CD4-positive, alpha-beta memory T cell (primary cell): ENCODE measurements at regions not wholly inside any gene's neighbourhood (a gene's known extent, or its start where the extent isn't known, plus 50 kb on each side); places are given as distances from the start of the nearest gene placed in this dataset.
"Not testable (repeated sequence)": the region's sequence is repeated elsewhere in the genome, so short reads cannot be mapped to it uniquely, and the experiment has no call there.

Experiments used
- CTCF ChIA-PET: fragments of 350-600 bp; sonication (Branson Sonifier 250); formaldehyde crosslinking; loops from one replicate; lab custom pipeline; 2021; ENCODE audit warnings: inconsistent platforms; ENCODE audit not compliant: partially characterized antibody; lab: Charles Lee
- POLR2A ChIA-PET: fragments of 350-600 bp; sonication (Branson Sonifier 250); formaldehyde crosslinking; loops from one replicate; lab custom pipeline; 2021; ENCODE audit not compliant: partially characterized antibody; lab: Charles Lee
- DNase-seq, 5 donors: peaks; one replicate each; pipeline versions ENCODE4 v3.0.0 to v3.0.0-alpha.2; 2020 to 2022; ENCODE audit warnings: mixed read lengths in 1 of 5
- H3K27ac ChIP-seq: one replicate; pipeline ENCODE4 v1.7.0; 2013; ENCODE audit warnings: low read depth, low read length
- H3K27me3 ChIP-seq: 2 replicates; pipeline ENCODE4 v1.7.0; 2013; ENCODE audit warnings: mild to moderate bottlenecking, low read length, moderate library complexity; ENCODE audit not compliant: insufficient read depth
- H3K36me3 ChIP-seq: 2 replicates; pipeline ENCODE4 v1.7.0; 2013; ENCODE audit warnings: mild to moderate bottlenecking, low read length, moderate library complexity; ENCODE audit not compliant: insufficient read depth
- H3K4me1 ChIP-seq: 2 replicates; pipeline ENCODE4 v1.7.0; 2013; ENCODE audit warnings: mild to moderate bottlenecking, low read length, moderate library complexity; ENCODE audit not compliant: insufficient read depth
- H3K4me3 ChIP-seq, 2 donors: one replicate each; pipeline ENCODE4 v1.7.0; 2013; ENCODE audit warnings: low read length in 2 of 2, mild to moderate bottlenecking in 1 of 2
- H3K9me3 ChIP-seq, 2 donors: one replicate each; pipeline ENCODE4 v1.7.0; 2013; ENCODE audit warnings: low read length in 2 of 2, control low read depth in 1 of 2; ENCODE audit not compliant: control insufficient read depth in 1 of 2
- H3K27ac Mint-ChIP-seq, 7 donors: one replicate each; pipeline ENCODE4 v1.8.0; 2020 to 2021; ENCODE audit warnings: mixed read lengths in 7 of 7, mild to moderate bottlenecking in 6 of 7, inconsistent platforms in 3 of 7, moderate library complexity in 3 of 7
- H3K27me3 Mint-ChIP-seq, 2 donors: one replicate each; pipeline ENCODE4 v1.8.0; 2020 to 2021; ENCODE audit warnings: mixed read lengths in 2 of 2
- H3K36me3 Mint-ChIP-seq, 2 donors: one replicate each; pipeline ENCODE4 v1.8.0; 2020 to 2021; ENCODE audit warnings: mixed read lengths in 2 of 2, inconsistent platforms in 1 of 2, mild to moderate bottlenecking in 1 of 2
- H3K4me1 Mint-ChIP-seq, 4 donors: one replicate each; pipeline ENCODE4 v1.8.0; 2020 to 2021; ENCODE audit warnings: mixed read lengths in 4 of 4, mild to moderate bottlenecking in 1 of 4
- H3K4me3 Mint-ChIP-seq, 8 donors: one replicate each; pipeline ENCODE4 v1.8.0; 2020 to 2021; ENCODE audit warnings: mixed read lengths in 8 of 8, mild to moderate bottlenecking in 7 of 8, moderate library complexity in 6 of 8, inconsistent platforms in 3 of 8
- H3K9me3 Mint-ChIP-seq, 8 donors: one replicate each; pipeline ENCODE4 v1.8.0; 2020 to 2021; ENCODE audit warnings: mixed read lengths in 8 of 8, mild to moderate bottlenecking in 5 of 8, inconsistent platforms in 3 of 8, moderate library complexity in 1 of 8
- intact Hi-C: fragments of 100-400 bp; cut with micrococcal nuclease; formaldehyde crosslinking; loops from one replicate; pipeline ENCODE4 v1.15.1; 2023

DNA sequence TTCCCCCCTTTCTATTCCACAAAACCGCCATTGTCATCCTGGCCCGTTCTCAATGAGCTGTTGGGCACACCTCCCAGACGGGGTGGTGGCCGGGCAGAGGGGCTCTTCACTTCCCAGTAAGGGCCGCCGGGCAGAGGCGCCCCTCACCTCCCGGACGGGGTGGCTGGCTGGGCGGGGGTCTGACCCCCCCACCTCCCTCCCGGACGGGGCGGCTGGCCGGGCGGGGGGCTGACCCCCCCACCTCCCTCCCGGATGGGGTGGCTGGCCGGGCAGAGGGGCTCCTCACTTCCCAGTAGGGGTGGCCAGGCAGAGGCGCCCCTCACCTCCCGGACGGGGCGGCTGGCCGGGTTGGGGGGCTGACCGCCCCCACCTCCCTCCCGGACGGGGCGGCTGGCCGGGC, 363.6 kb upstream of the UMPS start:
- CTCF ChIA-PET, H3K27ac ChIP-seq, POLR2A ChIA-PET, intact Hi-C loops, H3K36me3 ChIP-seq, H3K9me3 ChIP-seq, H3K27me3 Mint-ChIP-seq, H3K4me1 ChIP-seq, H3K27me3 ChIP-seq, H3K4me3 ChIP-seq, H3K4me3 Mint-ChIP-seq, H3K4me1 Mint-ChIP-seq, H3K9me3 Mint-ChIP-seq, DNase-seq, H3K27ac Mint-ChIP-seq, H3K36me3 Mint-ChIP-seq: not testable (repeated sequence)

- H3K9me3 Mint-ChIP-seq, result peaks cover 0 to 3% (median 0%) of the 10 kb centered on the region in 8 donors
- no peak overlapping the region for H3K4me3 Mint-ChIP-seq
- H3K4me1 ChIP-seq, result no peaks in the 10 kb centered on the region
- no peaks in the 10 kb centered on the region for H3K4me1 Mint-ChIP-seq
- ChIA-PET CTCF (no interaction called here), POLR2A (no interaction called here)
- no peaks in the 10 kb centered on the region for H3K36me3 ChIP-seq
- DNase-seq, result no peak
- H3K27ac Mint-ChIP-seq, result no peak overlapping the region
- intact Hi-C loops, result no loop called here
- no peaks in the 10 kb centered on the region for H3K27me3 ChIP-seq
- no peak overlapping the region for H3K4me3 ChIP-seq
- peaks cover 0 to 22% of the 10 kb centered on the region in 2 donors for H3K27me3 Mint-ChIP-seq
- no peaks in the 10 kb centered on the region for H3K36me3 Mint-ChIP-seq
- H3K27ac ChIP-seq, result no peak overlapping the region
- no peaks in the 10 kb centered on the region for H3K9me3 ChIP-seq
Observed at GRCh38 chr3:124372775-124373174, 357.5 kb upstream of the UMPS start.

DNA sequence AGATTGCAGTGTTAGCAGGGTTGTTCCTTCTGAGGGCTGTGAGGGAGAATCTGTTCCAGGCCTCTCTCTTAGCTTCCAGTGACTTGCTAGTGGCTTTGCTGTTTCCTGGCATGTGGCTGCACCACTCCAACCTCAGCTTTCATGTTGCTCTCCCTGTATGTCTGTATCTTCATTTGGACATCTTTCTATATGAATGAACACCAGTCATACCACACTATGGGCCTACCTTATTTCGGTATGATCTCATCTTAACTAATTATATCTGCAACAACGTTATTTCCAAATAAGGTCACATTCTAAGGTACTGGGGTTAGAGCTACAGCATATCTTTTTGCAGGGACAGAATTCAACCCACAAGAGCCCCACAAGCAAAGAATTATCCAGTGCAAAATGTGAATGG, 356.7 kb upstream of the UMPS start:
- Mint-ChIP-seq H3K27me3 (peaks cover 0 to 22% of the 10 kb centered on the region in 2 donors), H3K27ac (no peak overlapping the region), H3K9me3 (peaks cover 0 to 3% (median 0%) of the 10 kb centered on the region in 8 donors), H3K4me1 (no peaks in the 10 kb centered on the region), H3K4me3 (no peak overlapping the region), H3K36me3 (no peaks in the 10 kb centered on the region)
- no peaks in the 10 kb centered on the region for H3K27me3 ChIP-seq
- intact Hi-C loops, result no loop called here
- no peak for DNase-seq
- POLR2A ChIA-PET, result no interaction called here
- CTCF ChIA-PET, result no interaction called here
- H3K9me3 ChIP-seq, result no peaks in the 10 kb centered on the region
- H3K4me3 ChIP-seq, result no peak overlapping the region
- H3K4me1 ChIP-seq, result no peaks in the 10 kb centered on the region
- no peak overlapping the region for H3K27ac ChIP-seq
- no peaks in the 10 kb centered on the region for H3K36me3 ChIP-seq

- no peak for DNase-seq
- H3K4me1 ChIP-seq, result no peaks in the 10 kb centered on the region
- Mint-ChIP-seq H3K27me3 (peaks cover 0 to 22% of the 10 kb centered on the region in 2 donors), H3K4me3 (no peak overlapping the region), H3K4me1 (no peaks in the 10 kb centered on the region), H3K36me3 (no peaks in the 10 kb centered on the region), H3K9me3 (peaks cover 0 to 3% (median 0%) of the 10 kb centered on the region in 8 donors), H3K27ac (no peak overlapping the region)
- ChIA-PET POLR2A (no interaction called here), CTCF (no interaction called here)
- intact Hi-C loops, result no loop called here
- H3K27me3 ChIP-seq, result no peaks in the 10 kb centered on the region
- H3K9me3 ChIP-seq, result no peaks in the 10 kb centered on the region
- H3K4me3 ChIP-seq, result no peak overlapping the region
- H3K36me3 ChIP-seq, result no peaks in the 10 kb centered on the region
- no peak overlapping the region for H3K27ac ChIP-seq
Observed at GRCh38 chr3:124374583-124374982, 355.7 kb upstream of the UMPS start.

DNA sequence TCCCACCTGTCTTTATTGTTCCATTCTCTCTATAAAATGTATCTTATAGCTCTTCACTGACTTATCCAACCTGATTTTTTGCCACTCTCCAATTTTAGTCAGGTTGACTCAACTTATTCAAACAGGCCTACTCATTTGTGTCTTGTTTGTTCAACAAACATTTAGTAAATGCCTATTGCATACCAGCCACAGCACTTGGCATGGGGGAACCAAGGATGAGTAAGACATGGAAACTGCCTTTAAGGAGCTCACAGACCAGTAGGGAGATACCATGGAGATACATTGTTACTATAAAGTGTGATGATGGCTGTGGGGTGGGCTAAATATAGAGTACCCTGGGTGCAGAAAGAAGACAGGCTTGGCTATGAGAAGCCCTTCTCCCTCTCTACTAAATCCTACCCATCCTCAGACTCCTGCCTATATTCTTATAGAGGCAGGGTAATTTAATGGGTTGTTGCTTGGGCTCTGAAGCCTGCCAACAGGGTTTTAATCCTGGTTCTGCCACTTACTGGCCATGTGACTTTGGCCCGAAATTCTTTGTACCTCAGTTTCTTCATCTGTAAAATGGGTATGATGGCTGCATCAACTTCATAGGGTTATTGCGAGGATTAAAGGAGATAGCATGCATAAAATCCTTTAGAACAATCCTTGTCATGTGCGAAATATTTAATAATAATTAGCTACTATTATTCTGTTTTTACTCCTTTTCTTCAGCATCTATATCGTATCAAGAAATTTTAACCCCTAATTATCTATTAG, 348.5 kb upstream of the UMPS start:
- intact Hi-C loops, result no loop called here
- CTCF ChIA-PET, result interaction anchor here (1.1 kb wide), 1 partner anchor 22 kb away, joined by 3 read pairs; no protein-coding TSS in a partner anchor
- no peaks in the 10 kb centered on the region for H3K36me3 Mint-ChIP-seq
- no peak overlapping the region for H3K27ac Mint-ChIP-seq
- no peaks in the 10 kb centered on the region for H3K9me3 ChIP-seq
- no peak for DNase-seq
- no peaks in the 10 kb centered on the region for H3K4me1 Mint-ChIP-seq
- POLR2A ChIA-PET, result no interaction called here
- H3K27ac ChIP-seq, result no peak overlapping the region
- H3K9me3 Mint-ChIP-seq, result peaks cover 0 to 2% (median 0%) of the 10 kb centered on the region in 8 donors
- no peak overlapping the region for H3K4me3 ChIP-seq
- H3K36me3 ChIP-seq, result no peaks in the 10 kb centered on the region
- peaks cover 13 to 16% of the 10 kb centered on the region in 2 donors for H3K27me3 Mint-ChIP-seq
- H3K4me1 ChIP-seq, result no peaks in the 10 kb centered on the region
- no peak overlapping the region for H3K4me3 Mint-ChIP-seq
- H3K27me3 ChIP-seq, result no peaks in the 10 kb centered on the region

GRCh38 chr3:124383051-124383450, 347.2 kb upstream of the UMPS start:
- Histone ChIP-seq H3K9me3 (no peaks in the 10 kb centered on the region), H3K4me3 (no peak overlapping the region), H3K4me1 (no peaks in the 10 kb centered on the region), H3K27me3 (no peaks in the 10 kb centered on the region), H3K27ac (no peak overlapping the region), H3K36me3 (no peaks in the 10 kb centered on the region)
- H3K27me3 Mint-ChIP-seq, result peaks cover 11 to 17% of the 10 kb centered on the region in 2 donors
- no peak overlapping the region for H3K4me3 Mint-ChIP-seq
- DNase-seq, result no peak
- POLR2A ChIA-PET, result no interaction called here
- no peak overlapping the region for H3K27ac Mint-ChIP-seq
- intact Hi-C loops, result no loop called here
- CTCF ChIA-PET, result interaction anchor here (1.1 kb wide), 1 partner anchor 21 kb away, joined by 3 read pairs; no protein-coding TSS in a partner anchor
- H3K36me3 Mint-ChIP-seq, result no peaks in the 10 kb centered on the region
- H3K9me3 Mint-ChIP-seq, result peaks cover 0 to 2% (median 0%) of the 10 kb centered on the region in 8 donors
- no peaks in the 10 kb centered on the region for H3K4me1 Mint-ChIP-seq

DNA sequence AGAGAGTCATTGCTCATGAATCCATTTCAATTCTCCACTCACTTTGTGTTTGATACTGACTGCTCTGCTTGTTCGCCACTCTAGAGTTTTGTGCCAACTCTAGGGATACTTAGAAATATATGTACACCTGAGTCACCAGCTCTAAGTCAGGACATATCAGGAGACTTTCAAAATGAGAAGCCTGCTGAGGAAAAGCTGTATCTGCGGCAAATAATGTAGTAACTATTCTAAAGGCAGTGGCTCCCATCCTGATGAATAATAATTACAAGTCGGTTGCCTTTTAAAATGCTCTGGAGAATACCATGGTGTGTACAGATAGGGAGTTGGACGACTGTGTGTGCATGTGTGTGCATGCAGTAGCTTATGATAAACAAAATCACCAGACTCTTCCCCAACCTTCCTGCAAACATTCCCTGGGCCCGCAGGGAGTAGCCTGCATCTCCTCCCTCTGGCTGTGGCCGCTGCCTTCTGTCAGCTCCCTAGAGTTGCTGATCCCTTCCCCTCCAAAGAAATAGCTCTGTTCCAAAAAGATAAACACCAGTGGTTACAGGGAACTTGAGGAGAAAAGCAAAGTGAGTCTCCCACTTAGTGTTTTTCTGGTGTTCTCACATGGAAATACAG, 346.3 kb upstream of the UMPS start:
- H3K27me3 ChIP-seq, result no peaks in the 10 kb centered on the region
- peaks cover 17% of the 10 kb centered on the region in 2 donors for H3K27me3 Mint-ChIP-seq
- no peak for DNase-seq

More for the DNA sequence above, 346.3 kb upstream of the UMPS start:
- no peaks in the 10 kb centered on the region for H3K9me3 ChIP-seq
- H3K4me1 Mint-ChIP-seq, result no peaks in the 10 kb centered on the region
- no peak overlapping the region for H3K4me3 ChIP-seq
- ChIA-PET CTCF (no interaction called here), POLR2A (no interaction called here)
- H3K27ac Mint-ChIP-seq, result no peak overlapping the region
- no peaks in the 10 kb centered on the region for H3K9me3 Mint-ChIP-seq
- H3K4me1 ChIP-seq, result no peaks in the 10 kb centered on the region
- no peaks in the 10 kb centered on the region for H3K36me3 ChIP-seq
- no peaks in the 10 kb centered on the region for H3K36me3 Mint-ChIP-seq
- H3K27ac ChIP-seq, result no peak overlapping the region
- H3K4me3 Mint-ChIP-seq, result no peak overlapping the region
- intact Hi-C loops, result no loop called here
